Small intestine (tissue), 7 donors: ENCODE measurements at regions not wholly inside any gene's neighbourhood (a gene's known extent, or its start where the extent isn't known, plus 50 kb on each side); places are given as distances from the start of the nearest gene placed in this dataset.

Experiments
- DNase-seq, 2 donors: peaks; one replicate each; pipeline versions ENCODE4 v3.0.0 to v3.0.0-alpha.2; 2013
- FAIRE-seq: peaks from 2 replicates; lab custom pipeline; 2012; peaks lifted over from hg19 to GRCh38; lab: Jason Lieb, UNC
- H3K27ac ChIP-seq, 3 donors: one replicate each; pipeline ENCODE4 v1.5.1; 2013; ENCODE audit warnings: low read length in 2 of 3, mild to moderate bottlenecking in 2 of 3, control low read depth in 1 of 3, inconsistent platforms in 1 of 3, low read depth in 1 of 3, moderate library complexity in 1 of 3
- H3K27me3 ChIP-seq, 3 donors: one replicate each; pipeline ENCODE4 v1.6.1; 2013; ENCODE audit warnings: low read length in 3 of 3, inconsistent platforms in 1 of 3; ENCODE audit not compliant: control insufficient read depth in 3 of 3, insufficient read depth in 3 of 3
- H3K36me3 ChIP-seq, 3 donors: one replicate each; pipeline ENCODE4 v1.6.1; 2013; ENCODE audit warnings: low read length in 3 of 3, inconsistent platforms in 1 of 3, low read depth in 1 of 3, mild to moderate bottlenecking in 1 of 3, moderate library complexity in 1 of 3; ENCODE audit not compliant: control insufficient read depth in 3 of 3, insufficient read depth in 2 of 3
- H3K4me1 ChIP-seq, 3 donors: one replicate each; pipeline ENCODE4 v1.6.1; 2013; ENCODE audit warnings: low read length in 2 of 3, inconsistent platforms in 1 of 3, low read depth in 1 of 3, mild to moderate bottlenecking in 1 of 3, moderate library complexity in 1 of 3; ENCODE audit not compliant: control insufficient read depth in 3 of 3, insufficient read depth in 2 of 3
- H3K4me3 ChIP-seq, 3 donors: one replicate each; pipeline ENCODE4 v1.5.1; 2013; ENCODE audit warnings: low read length in 3 of 3, control low read depth in 1 of 3, inconsistent platforms in 1 of 3, low read depth in 1 of 3, mild to moderate bottlenecking in 1 of 3, moderate library complexity in 1 of 3
- H3K9me3 ChIP-seq, 2 donors: one replicate each; pipeline ENCODE4 v1.6.1; 2013; ENCODE audit warnings: low read depth in 1 of 2, low read length in 1 of 2; ENCODE audit not compliant: control insufficient read depth in 2 of 2, insufficient read depth in 1 of 2
- WGBS, 3 donors: extraction: QIAGEN DNeasy Blood & Tissue Kit; methylation state at CpG; one replicate each; pipeline ENCODE4 v1.1.7; 2013; 5-methylcytosine and 5-hydroxymethylcytosine counted together
- donor health status: healthy with polysubstance abuse.
- donor health status: control.
- donor health status: control.
- donor health status: Bipolar disorder and iron deficiency.
- donor health status: healthy.

DNA sequence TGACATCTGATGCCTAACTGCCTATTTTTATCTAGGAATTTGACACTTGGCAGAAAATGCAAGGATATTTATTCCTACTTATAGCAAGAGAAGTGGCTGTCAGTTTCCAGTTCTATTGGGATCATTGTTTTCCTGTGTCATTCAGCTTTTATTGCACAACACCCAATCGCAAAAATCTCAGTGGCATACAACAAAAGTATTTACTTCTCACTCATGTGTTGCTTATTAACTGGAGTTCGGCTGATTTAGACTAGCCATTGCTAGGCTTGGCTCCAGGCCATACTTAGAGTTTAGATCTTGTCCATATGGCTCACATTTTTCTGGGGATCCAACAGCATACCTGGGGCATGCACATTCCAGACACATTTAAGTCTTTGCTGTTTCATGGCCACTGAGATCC, 218.6 kb upstream of the SYT1 start:
- no peak for DNase-seq
- 25 to 37% (median 37%) methylated on average over 2 of the region's 2 CpGs for WGBS, 3 donors
- no peak for FAIRE-seq
- H3K27ac ChIP-seq: no peak overlapping the region
- no peaks in the 10 kb centered on the region for H3K36me3 ChIP-seq
- no peaks in the 10 kb centered on the region for H3K27me3 ChIP-seq
- H3K4me1 ChIP-seq: no peaks in the 10 kb centered on the region
- no peaks in the 10 kb centered on the region for H3K9me3 ChIP-seq
- H3K4me3 ChIP-seq: no peak overlapping the region

DNA sequence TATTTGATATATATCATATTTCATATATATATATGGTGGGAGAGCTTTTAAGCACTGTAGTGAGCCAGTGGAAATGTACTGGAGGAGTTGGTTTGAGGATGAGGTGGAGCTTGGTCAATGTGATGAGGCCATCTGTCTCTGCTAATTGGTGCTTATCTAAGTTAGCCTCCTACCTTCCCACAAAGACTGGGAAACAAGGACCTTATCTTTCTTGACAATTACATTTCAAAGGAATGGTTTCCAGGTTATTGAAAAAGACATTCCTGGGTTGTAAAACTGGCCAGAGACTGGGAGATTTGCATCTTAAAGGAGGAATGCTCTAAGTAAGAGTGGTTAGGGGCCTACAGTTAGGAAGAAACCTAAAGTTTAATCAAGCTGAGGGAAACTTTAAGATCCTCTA, 212.8 kb upstream of the SYT1 start:
- Histone ChIP-seq H3K27ac (no peak overlapping the region), H3K27me3 (no peaks in the 10 kb centered on the region), H3K4me3 (no peak overlapping the region), H3K4me1 (no peaks in the 10 kb centered on the region), H3K36me3 (no peaks in the 10 kb centered on the region), H3K9me3 (no peaks in the 10 kb centered on the region)
- FAIRE-seq (no peak), DNase-seq (no peak)

DNA sequence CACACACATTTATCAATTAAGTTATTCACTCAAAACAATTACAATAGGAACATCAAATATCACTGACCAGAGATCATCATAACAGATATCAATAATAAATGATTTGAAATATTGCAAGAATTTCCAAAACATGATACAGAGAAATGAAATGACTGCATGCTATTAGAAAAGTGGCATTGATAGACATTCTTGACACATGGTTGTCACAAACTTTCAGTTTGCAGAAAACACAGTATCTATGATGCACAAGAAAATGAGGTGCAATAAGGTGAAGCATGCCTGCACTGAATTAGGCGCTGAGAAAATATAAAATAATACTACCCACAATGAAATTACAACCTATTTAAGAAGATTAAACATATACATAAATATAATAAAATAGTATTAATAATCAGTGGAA, 198.0 kb upstream of the SYT1 start:
- no peaks in the 10 kb centered on the region for H3K36me3 ChIP-seq
- DNase-seq (no peak), FAIRE-seq (no peak)
- 66 to 79% (median 78%) methylated on average over 1 of the region's 1 CpG for WGBS, 3 donors
- H3K27ac ChIP-seq: no peak overlapping the region
- no peaks in the 10 kb centered on the region for H3K27me3 ChIP-seq
- H3K9me3 ChIP-seq: no peaks in the 10 kb centered on the region
- H3K4me3 ChIP-seq: no peak overlapping the region
- H3K4me1 ChIP-seq: no peaks in the 10 kb centered on the region

DNA sequence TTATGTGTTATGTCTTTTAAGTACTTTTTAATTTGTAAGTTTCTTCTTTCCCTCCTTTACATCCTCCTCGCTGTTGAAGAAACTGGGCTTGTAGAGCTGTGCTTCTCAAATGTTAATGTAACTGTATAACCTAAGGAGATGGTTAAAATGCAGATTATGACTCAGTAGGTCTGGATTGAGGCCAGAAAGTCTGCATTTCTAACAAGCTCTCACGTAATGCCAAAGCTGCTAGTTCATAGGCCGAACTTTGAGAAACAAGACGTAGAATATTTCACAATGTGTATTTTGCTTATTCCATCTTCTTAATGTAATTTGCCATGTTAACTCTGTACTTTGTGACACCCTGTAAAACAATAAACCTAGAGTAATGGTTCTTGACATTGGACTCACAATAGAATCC, 193.3 kb upstream of the SYT1 start:
- WGBS, 3 donors: 76 to 84% (median 81%) methylated on average over 4 of the region's 4 CpGs
- no peak for FAIRE-seq

DNA sequence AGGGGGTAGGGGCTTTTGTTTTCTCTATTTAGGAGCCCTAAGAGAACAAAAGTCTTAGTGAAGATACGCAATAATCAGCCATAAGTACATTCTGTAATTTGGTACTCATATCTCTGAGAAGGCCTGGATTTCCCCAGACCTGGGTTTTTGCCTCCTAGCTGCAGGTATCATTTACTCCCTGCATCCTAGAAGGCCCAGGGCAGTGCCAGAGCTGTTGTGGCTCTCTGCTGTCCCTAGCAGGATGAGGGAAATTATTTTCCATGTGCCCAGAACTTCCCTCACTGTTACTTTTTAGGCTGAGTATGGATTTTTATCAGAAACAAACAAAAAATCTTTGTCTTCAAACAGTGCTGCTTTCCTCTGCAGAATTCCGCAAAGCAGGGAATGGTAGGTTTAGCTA, 192.5 kb upstream of the SYT1 start:
- FAIRE-seq: no peak
- Histone ChIP-seq H3K27me3 (no peaks in the 10 kb centered on the region), H3K27ac (no peak overlapping the region), H3K9me3 (no peaks in the 10 kb centered on the region), H3K4me3 (no peak overlapping the region), H3K36me3 (no peaks in the 10 kb centered on the region), H3K4me1 (no peaks in the 10 kb centered on the region)
- DNase-seq: no peak
- 92 to 94% (median 94%) methylated on average over 2 of the region's 2 CpGs for WGBS, 3 donors

More for the DNA sequence above, 193.3 kb upstream of the SYT1 start:
- H3K27ac ChIP-seq: no peak overlapping the region
- DNase-seq: peak in 1 of 2 donors; percentile 10
- no peaks in the 10 kb centered on the region for H3K4me1 ChIP-seq
- no peaks in the 10 kb centered on the region for H3K27me3 ChIP-seq
- no peaks in the 10 kb centered on the region for H3K9me3 ChIP-seq
- no peaks in the 10 kb centered on the region for H3K36me3 ChIP-seq
- no peak overlapping the region for H3K4me3 ChIP-seq

DNA sequence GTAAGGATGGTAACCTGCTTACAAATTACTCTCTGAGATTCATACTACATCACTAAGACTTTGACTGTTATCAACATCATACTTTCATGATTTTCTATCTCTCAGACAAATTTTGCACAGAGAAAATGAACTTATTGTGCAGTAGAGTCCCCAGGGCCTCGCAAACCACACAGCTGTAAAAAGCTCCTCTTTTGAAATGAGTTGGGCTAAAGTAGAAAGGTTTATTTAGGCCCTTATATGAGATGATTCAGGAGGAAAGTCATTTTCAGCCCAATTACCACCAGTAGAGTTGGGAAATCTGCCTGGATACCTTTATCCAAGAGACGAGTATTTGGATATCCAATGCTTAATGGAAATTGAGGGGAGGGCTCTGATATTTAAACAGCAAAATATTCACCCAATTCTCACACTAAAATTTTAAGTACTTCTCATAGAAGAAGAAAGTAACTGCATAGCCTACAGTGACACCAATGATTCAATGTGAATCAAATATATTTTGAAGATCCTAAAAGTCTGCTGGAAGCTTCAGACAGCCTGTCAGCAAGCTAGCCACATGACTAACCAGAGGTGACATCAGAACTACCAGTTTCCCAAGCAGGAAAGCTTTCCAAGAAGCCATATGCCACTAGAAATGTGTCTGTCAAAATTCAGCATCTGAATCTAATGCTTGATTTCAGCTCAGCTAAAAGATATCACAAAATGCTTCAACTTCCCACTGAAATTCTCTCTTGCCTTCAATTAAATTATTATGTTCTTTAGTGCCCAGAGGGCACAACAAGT, 190.1 kb upstream of the SYT1 start:
- Histone ChIP-seq H3K27ac (no peak overlapping the region), H3K36me3 (no peaks in the 10 kb centered on the region), H3K27me3 (no peaks in the 10 kb centered on the region), H3K4me1 (no peaks in the 10 kb centered on the region), H3K4me3 (no peak overlapping the region), H3K9me3 (no peaks in the 10 kb centered on the region)
- WGBS, 3 donors: 65 to 78% (median 70%) methylated on average over 2 of the region's 2 CpGs
- FAIRE-seq (no peak), DNase-seq (no peak)

DNA sequence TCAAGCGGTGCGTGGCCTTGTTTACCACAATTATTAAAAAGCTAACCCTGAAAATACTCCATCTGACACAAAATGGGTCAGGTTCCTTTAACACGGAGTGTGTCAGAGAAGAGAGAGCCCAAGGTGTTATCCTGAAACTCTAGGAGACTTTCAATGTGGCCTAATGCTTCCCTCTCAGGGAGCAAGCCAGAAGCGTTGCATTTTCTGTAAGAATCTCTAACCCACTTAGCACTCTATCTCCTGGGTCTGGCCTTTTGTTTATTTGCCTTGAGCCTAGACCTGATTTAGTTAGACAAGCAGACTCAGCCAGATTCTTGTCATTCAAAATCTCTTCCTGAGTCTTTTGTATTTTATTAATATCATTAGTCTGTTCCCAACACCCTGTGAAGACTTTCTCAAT, 184.0 kb upstream of the SYT1 start:
- H3K27me3 ChIP-seq: no peaks in the 10 kb centered on the region
- no peaks in the 10 kb centered on the region for H3K4me1 ChIP-seq
- no peak for DNase-seq
- no peak overlapping the region for H3K4me3 ChIP-seq
- H3K27ac ChIP-seq: no peak overlapping the region
- no peaks in the 10 kb centered on the region for H3K9me3 ChIP-seq
- 60 to 67% (median 65%) methylated on average over 4 of the region's 4 CpGs for WGBS, 3 donors
- no peaks in the 10 kb centered on the region for H3K36me3 ChIP-seq
- FAIRE-seq: no peak

DNA sequence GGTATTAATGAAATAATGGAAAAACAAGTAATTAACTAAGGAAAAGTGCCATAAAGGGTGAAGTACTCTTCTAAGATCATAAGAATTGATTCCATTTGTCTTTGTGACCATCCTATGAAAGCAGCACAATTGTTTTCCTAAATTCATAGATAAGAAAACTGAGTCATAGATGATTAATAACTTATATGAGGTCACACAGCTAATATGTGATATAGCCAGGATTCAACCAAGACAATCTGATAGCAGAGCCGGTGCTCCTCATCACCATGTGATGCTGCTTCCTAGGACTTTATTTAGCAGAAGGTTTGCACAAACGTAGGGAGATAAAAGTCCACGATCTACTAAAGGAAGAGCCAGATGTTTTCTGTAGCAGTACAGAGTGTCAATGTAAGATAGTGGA, 181.5 kb upstream of the SYT1 start:
- DNase-seq: no peak
- FAIRE-seq: no peak
- Histone ChIP-seq H3K4me1 (no peaks in the 10 kb centered on the region), H3K36me3 (no peaks in the 10 kb centered on the region), H3K4me3 (no peak overlapping the region), H3K9me3 (no peaks in the 10 kb centered on the region), H3K27me3 (no peaks in the 10 kb centered on the region), H3K27ac (no peak overlapping the region)
- WGBS, 3 donors: 29 to 62% (median 45%) methylated on average over 3 of the region's 3 CpGs

DNA sequence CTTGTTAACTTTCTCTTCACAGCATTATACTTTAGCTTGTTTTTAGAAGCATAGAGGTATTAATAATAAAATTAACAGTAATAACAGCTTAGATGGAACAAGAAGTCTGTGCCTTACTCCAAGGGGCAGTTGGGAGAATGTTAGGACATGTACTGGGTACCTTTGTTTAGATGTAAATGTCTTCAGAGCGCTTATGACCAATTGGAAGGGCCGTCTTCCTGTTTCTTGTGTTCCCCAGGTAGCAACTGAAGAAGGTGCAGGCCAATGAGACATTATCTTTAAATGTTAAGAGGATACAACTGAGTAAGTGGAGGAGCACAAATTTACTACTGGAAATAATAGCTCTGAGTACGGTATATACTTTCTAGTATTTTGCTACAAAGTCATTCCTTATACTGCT, 180.9 kb upstream of the SYT1 start:
- FAIRE-seq (no peak), DNase-seq (no peak)
- Histone ChIP-seq H3K9me3 (no peaks in the 10 kb centered on the region), H3K4me3 (no peak overlapping the region), H3K36me3 (no peaks in the 10 kb centered on the region), H3K27ac (no peak overlapping the region), H3K4me1 (no peaks in the 10 kb centered on the region), H3K27me3 (no peaks in the 10 kb centered on the region)
- whole genome bisulfite sequencing, 3 donors: 81 to 94% (median 91%) methylated on average over 3 of the region's 3 CpGs
